DMS153 (cell line): ENCODE measurements at regions not wholly inside any gene's neighbourhood (a gene's known extent, or its start where the extent isn't known, plus 50 kb on each side); places are given as distances from the start of the nearest gene placed in this dataset.

Experiments used
- DNase-seq: peaks from one replicate; lab custom pipeline; 2025; lab: John Stamatoyannopoulos, UW

DNA sequence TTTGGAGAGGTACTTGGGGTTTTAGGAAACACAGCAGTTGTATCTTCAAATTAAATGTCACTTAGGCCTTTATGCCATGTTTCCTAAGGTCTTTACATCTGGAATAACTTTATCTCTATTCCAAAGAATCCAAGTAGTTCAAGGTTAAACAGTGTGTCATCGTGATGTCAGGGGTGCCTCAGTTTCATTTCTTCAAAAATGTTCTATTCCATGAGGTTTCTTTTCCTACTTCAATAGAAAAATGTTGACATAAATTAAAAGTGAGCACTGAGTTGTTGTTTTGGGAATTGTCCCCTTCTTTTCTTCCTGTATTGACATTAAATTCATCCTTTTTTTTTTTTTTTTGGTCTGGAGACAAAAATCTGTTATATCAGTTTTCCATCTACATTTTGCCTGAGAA, 160.6 kb upstream of the C21orf91 start:
- no peak for DNase-seq

DNA sequence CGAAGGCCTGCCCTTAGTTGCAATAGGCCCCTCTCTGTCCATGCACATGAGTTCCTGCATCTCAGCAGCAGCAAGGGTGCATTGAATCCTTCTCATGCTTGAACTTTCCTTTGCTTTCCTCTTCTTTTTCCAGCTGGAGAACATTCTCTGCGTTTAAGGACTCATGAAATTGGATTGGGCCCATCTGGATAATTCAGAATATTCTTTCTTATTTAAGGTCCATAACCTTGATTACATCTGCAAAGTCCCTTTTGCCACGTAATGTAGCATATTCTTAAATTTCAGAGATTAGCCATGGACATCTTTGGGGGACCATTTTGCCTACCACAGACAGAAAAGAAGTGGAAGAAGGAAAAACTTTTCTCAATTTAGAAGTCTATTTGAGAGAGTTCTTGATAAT, 159.7 kb upstream of the C21orf91 start:
- DNase-seq: no peak

DNA sequence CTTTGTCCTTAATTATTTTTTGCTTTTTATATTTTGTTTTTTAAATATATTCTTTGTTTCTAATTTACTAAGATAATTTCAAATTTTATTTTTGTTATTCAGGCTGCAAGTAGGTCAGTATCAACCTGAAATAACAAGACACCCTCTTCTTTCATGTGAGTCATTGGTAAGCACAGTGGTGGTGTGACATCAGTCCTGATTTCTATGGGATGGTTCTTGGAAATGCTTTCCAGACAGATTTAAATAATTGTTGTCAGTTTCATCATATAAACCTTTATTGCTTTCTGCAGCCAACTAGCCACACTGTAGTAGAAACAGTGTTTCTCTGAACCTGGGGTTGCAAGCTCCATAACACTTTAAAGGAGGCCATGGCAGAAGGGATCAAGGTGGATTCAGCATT, 157.5 kb upstream of the C21orf91 start:
- DNase-seq: no peak

DNA sequence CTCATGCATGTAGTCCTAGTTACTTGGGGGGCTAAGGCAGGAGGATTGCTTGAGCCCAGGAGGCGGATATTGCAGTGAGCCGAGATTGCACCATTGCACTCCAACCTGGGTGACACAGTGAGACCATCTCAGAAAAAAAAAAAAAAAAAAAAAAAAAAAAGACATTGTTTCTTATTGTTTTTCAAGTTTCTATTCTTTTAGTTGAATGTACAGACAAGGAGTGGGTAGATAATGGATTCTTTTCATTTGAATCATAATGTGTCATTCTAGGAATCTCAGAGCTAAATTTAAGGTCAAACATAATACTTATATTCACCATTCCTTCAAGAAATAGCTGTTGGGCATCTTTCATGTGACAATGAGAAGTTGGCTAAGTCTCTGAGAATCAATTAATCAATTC, 157.0 kb upstream of the C21orf91 start:
- DNase-seq: no peak

DNA sequence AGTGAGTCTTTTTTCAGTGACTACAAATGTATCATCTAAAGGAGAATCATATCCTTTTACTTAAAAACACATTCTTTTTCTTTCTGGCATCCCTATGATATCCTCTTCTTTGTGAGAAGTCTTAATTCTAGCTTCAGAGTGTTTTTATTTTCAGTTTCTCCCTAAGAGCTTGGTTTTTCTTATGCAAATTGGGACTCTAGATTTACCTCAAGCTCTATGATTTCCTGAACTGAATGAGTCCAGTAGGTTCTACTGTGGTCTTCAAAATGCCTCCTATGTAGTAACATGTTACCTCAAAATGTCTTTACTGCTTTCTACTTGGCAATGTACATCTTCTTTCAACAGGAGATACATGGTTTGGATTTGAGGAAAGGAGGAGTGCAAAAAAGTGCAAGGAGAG, 148.2 kb upstream of the C21orf91 start:
- no peak for DNase-seq

DNA sequence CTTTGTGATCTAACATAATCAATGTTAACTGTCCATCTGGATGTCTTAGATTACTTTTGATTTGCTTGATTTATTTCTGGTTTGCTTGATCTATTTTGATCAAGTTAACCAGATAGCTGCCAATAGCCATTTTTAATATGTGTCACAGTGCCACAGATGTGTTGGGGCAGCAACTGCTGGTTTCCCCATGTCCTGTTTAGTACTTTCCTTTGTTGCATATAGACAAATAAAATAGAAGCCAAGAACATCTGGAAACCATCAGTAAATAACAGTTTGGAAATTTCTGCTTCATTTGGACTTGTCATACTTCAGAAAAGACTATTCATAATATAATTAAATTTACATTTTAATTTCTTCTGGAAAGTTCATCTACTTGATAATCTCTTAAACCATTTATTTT, 145.6 kb upstream of the C21orf91 start:
- DNase-seq: no peak

DNA sequence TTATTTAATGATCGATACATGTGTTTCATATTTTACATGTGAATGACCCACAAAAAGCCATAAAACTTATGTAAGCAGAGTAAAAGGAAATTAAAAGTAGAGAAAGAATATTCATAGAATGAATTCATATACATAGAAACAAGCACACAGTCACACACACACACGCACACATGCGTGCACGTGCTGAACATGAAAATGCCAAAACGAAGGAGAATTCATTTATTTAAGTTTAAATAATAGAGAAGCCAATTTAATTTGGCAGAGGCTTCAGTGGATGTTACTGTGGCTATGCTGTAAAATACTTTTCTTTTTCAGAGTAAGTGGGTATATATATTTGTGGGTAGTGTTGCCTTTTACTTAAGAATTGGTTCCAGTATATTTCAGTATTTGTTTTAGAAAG, 145.0 kb upstream of the C21orf91 start:
- no peak for DNase-seq

DNA sequence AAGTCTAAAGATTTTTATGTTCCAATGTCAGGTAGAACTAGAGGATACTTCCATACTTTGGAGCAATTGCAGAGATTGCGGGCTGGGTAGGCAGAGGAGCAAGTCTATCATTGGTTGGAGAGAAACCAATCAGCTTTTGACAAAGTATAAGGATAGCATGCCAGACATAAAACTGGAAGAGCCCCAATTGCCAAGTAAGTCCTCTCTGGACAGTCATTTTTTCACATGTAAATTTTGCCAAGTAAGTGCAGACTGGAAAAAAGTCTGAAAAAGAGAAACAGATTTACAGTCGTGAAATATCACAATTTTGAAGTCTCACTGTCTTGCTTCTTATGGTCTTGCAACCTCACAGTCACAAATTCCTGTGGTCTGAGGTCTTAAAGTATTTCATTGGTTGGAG, 131.4 kb upstream of the C21orf91 start:
- DNase-seq: no peak

DNA sequence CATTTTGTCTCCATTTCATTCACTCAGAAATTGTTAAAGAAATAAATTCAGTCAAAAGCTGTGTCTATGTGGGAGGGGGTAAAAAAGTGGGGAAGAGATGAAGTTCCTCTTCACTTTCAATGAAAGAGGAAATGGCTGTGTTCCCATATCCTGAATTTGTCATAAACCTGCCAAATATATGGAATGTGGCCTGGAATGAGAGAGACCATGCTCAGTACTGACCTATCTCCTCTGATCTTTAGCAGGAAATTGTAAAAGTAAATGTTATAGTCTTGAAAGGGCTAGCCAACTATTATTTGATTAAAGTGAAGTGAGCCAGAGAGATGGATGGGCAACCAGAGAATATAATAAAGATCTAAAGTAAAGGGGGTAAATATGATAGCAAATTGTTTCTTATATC, 130.3 kb upstream of the C21orf91 start:
- no peak for DNase-seq

DNA sequence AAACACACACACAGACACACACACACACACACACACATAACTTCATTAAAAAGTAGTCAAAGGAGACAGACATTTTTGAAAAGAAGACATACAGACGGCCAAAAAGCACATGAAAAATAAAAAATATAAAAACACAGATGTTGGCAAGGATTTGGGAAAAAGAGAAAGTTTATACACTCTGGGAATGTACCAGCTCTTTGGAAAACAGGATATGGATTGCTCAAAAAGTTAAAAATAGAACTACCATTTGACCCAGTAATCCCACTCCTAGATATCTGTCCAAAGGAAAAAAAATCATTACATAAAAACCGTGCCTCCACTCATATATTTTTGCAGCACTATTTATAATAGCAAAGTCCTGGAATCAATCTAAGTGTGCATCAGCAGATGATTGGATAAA, 128.4 kb upstream of the C21orf91 start:
- DNase-seq: no peak

DNA sequence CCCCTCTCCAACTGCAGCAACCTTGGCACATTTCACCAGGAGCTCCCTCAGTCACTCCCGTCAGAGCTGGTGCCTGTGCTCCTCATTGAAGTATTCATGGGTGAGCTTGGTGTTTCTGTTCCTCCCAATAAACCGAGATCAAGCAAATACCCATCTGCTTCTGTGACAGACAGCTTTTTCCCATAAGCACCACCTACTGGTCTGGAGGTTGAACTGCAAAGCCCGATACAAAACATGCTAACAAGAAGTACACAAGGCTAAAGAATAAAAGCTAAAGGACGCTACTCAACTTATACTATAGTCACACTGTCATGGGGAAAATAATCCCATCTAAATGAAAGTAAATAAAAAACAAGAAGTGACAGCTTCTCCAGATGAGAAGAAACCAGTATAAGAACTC, 111.9 kb upstream of the C21orf91 start:
- DNase-seq: no peak

DNA sequence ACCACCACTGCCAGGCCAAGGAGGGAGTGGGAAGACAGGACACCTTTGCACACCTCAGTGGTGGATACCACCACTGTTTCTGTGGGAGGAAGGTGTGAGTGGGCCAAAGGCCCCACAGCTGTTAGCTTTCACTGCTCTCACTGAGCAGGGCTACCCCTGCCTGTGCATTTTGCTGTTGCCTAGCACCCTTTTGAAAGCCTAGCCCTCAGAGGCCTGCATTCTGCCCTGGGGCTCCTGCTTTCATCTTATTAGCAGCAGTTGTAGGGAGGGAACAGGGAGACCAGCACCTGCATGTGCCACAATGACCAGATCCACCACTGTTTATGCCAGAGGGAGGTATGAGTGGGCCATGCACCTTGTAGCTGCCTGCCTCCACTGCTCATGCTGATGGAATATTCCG, 110.9 kb upstream of the C21orf91 start:
- DNase-seq: no peak

DNA sequence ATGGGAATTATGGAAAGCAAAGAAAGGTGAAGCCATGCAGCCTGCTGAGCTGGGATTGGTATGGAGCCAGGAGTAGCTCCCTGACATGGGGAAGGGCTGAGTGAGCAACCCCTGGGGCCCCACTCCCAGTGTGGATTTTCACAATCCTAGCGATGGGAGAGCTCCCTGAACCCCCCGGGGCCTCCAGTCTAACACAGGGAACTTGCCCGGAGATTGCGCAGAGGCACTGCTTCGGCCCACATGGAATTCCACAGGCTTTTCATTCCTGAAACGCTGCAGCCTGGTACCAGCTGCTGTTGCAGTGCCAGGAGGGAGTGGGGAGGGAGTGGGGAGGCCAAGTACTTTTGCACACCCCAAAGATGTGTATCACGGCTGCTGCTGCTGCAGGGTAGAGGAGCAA, 110.4 kb upstream of the C21orf91 start:
- DNase-seq: no peak

DNA sequence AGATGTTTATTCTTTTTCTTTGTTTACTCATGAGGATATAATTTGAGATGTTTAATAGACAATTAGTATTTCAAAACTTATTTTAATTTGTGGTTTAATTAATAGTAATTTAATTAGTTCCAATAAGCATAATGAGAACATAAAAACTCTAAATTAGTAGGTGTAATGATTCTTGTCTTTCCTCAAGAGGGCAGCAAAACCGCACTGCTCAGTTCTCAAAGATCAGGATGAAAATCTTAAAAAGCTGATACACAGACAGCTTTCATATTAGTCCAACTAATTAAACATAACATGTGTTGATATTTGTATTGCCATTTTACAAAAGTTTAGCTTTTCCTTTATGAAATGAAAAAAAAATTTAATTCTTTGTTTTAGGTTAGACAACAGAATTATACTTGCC, 106.7 kb upstream of the C21orf91 start:
- no peak for DNase-seq

DNA sequence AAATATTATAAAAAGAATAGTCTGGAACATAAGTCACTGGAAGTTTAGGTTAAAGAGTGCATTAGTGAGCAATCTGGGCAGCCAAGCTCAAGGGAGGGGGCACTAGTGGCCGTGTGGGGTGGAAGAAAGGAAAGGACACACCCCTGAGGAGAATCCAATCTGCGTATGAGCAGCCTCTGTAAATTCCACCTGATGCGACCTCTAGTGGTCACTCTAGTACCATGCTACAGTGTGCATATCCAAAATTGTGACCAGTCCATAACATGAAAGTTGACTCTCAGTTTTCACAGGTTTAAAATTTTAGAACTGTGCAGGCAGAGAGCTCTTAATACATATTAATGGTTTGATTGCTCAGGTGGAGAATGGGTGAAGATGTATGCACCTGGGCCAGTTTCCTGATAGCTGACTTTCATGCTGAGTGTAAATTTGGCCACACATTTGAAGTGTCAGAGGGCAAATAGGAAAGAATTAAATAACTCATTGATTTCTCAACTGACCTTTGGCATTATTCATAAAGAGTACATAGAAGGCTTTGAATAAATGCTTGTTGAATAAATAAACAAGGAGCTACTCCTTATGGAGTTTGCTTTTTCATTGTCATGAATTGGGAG, 105.9 kb upstream of the C21orf91 start:
- DNase-seq: no peak

DNA sequence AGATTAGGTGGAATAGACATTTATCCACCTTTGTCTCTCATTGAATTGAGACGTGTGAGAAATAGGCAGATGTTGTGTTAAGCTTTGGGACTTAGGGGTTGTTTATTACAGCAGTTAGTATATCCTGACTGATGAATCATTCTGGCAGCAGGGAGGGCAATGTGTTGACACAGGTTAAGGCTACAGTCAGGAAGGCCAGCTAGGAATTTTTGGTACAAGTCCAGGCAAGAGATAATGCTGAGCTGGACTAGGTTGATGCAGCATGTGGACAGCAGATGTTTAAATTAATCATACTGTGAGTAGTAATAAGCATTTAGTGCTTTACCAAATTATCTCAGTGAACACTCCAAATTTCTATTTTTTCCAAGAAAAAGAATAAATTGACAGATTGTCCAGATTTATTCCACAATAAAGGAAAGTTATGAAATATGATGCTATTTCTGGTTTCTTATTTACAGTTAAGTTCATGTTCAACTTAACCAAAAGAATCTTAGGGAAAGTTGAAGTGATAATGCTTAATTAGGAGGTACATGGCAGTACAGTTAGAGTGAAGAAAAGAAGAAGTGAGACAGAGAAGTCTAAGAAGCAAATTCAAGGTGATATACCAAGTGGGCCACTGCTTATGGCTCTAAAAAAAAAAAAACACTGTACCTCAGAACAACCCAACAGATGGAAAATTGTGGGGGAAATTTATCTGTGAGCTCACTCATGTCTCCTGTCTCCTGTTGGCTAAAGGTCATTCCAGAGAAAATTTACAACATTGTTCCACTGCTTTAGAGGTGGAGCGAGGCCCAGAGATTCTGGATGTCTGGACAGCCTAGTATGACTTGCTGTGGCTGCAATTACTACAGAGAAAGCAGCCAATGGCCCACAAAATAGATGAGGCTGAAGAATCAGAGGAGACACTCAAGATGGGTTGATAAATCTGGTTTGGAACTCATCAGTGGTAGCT, 102.7 kb upstream of the C21orf91 start:
- no peak for DNase-seq

DNA sequence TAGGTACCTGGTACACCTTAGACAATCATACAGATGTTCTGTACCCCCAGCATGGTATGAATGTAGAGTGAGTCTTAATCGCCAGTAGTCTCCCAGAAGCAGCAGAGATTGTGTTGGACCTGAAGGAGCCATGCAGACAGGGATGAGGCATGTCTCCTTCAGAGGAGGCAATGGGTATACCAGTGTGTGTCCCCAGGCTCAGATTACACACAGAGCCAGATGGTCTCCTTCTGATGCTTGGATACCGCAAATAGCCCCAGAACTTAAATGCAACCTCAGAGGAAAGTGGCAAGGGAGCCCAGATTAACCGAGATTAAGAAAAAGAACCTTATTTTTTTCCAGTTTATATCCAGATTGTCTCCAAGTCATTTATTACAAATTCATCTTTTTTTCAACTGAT, 96.8 kb upstream of the C21orf91 start:
- no peak for DNase-seq

DNA sequence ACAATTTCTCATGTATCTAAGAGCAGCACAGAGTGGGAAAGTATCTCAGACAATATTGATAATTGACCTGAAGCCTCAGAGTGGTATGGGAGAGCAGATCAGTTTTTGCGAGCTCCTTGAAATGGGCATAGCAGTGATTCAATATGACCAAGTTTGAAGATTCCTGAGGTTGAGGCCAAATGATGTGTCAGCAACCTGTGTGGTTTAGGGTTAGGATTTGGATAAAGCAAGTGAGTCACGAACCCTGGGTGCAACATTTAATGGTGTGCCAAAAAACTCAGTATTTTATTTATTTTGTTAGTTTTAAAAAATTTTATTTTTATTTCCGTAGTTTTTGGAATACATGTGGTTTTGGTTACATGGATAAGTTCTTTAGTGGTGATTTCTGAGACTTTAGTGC, 92.5 kb upstream of the C21orf91 start:
- DNase-seq: no peak

DNA sequence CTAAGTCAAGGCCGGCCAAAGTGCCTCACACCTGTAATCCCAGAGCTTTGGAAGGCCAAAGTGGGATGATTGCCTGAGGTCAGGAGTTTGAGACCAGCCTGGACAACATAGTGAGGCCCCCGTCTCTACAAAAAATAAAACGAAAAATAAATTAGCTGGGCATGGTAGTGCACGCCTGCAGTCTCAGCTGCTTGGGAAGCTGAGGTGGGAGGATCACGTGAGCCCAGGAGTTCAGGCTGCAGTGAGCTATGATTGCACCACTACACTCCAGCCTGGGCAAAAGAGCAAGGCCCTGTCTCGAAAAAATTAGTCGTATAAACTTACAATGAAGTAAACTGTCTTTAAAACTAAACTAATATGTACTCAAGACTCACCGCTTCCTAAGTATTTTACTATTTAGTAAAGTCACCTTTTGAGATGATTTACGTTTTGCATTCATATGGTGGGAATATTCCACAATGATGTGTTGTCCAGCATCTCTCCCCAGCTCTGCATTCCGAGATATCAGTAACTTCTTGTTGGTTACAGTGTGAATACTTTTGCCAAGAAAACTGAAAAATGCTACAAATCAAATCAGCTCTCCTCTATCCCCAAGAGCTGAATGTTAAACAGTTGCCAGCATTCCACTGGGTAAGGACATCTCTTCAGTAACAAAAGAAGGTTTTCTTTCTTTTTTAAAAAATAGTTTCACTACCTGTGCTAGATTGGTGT, 84.9 kb upstream of the C21orf91 start:
- no peak for DNase-seq

DNA sequence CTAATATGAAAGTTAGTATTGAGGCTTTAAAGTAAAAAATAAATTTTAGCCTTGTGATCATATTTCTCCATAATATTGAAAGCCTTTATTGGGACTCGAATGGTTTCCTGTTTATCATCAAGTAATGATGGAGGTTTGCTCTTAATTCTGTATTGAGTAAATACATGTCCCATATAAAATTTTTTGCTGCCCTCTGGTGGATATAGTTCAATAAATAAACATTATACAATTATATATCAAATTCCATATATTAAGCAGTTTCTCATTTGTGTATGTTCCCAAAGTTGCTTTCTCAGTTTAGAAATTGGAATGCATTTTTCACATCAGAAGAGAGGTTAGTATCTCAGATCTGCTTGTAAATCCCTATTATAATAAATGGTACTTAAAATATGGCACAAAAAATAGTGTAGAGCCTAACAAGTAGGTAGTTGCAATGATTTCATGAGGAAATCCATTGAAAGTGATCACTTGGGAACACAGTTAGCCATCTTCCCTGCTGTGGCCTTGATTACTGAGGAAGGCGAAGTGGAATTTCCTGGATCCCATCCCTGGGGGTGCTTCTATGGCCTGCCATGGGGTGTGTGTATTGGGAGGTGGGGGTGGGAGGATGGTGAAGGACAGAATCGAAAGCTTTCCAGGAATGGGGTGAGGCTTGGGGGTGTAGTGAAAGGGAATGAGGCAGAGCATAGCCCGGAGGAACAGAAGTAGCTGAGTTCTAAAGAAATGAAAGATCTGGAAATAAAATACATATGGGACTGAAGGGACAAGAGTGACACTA, 84.1 kb upstream of the C21orf91 start:
- peak; percentile 10 for DNase-seq

DNA sequence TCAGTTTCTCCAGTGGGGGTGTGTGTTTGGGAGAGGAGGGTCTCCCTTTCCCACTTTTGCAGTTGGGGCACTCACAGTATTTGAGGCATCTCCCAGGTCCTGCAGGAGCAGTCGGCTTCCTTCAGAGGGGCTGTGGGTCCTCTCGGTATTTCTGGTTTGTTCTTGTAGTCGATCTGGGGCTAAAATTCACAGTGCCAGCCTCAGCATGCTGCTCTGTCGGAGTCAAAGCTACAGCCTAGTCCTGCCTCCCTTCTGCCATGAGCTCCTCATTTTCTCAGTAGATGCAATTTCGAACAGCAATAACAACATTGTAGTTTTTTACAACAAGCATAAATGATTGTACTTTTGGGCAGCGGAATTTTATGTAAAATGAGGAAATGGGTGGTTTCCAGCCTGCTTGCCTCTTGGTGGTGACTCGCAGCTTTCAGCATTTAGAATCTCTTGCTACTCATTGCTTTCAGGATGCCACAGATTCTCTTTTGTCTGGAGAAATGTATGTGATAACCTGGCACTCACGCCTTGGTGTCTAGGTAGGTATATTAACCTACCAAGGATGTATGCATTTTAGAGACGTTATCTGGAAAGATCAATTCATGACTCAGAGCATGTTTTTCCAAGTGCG, 82.4 kb upstream of the C21orf91 start:
- no peak for DNase-seq

DNA sequence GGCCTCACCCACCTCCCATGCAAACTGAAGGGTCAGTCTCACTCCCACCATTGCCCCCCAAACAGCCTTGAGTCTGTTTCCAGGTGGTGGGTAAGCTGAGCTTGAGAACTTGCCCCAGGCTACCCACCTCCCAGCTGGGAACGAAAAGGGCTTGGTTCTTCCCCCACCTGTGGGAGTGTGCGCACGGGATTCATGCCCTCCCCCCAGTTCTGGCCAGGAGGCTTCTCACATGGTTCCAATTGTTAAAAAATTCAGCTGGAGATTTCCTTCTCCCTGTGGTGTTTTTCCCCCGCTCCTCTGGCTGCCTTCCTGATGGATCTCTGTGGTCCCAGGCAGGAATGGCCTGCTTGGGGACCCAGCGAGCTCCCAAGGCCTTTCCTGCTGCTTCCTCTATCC, 81.8 kb upstream of the C21orf91 start:
- DNase-seq: no peak
